ENCODE measurements at regions not wholly inside any gene's neighbourhood (a gene's known extent, or its start where the extent isn't known, plus 50 kb on each side); places are given as distances from the start of the nearest gene placed in this dataset.
"Not testable (repeated sequence)": the region's sequence is repeated elsewhere in the genome, so short reads cannot be mapped to it uniquely, and the experiment has no call there.

GRCh38 chr2:111620281-111620680 is 263.7 kb downstream of the ANAPC1 start:
- no peak overlapping the region for H3K27ac ChIP-seq
- H2AFZ ChIP-seq, result no peak overlapping the region
- peaks cover 36% of the 10 kb centered on the region for H3K4me1 ChIP-seq (ENCODE audit: insufficient read depth)
- TF ChIP-seq EZH2 (IDR thresholded peaks at IDR 0.05; ENCODE audit: insufficient read depth, poor library complexity, severe bottlenecking) (no peak), EZH2phosphoT487 (IDR thresholded peaks at IDR 0.05; ENCODE audit: insufficient read depth, low read depth) (no peak)
- in situ Hi-C loops (cut with MboI), result no loop called here
- H3K4me3 ChIP-seq, result no peak overlapping the region
- H3K9ac ChIP-seq, result no peak overlapping the region
- no peaks in the 10 kb centered on the region for H4K20me1 ChIP-seq (ENCODE audit: insufficient read depth)
- H3K27me3 ChIP-seq (replicated peaks; ENCODE audit: insufficient read depth), result no peaks in the 10 kb centered on the region
- no peak overlapping the region for H3K4me2 ChIP-seq (ENCODE audit: unreplicated experiment)
- no peaks in the 10 kb centered on the region for H3K9me2 ChIP-seq (ENCODE audit: insufficient read depth)
- H3K9me3 ChIP-seq (ENCODE audit: low read depth), result no peaks in the 10 kb centered on the region
- peaks cover 32% of the 10 kb centered on the region for H3F3A ChIP-seq (ENCODE audit: insufficient read depth)
- DNase-seq, result peak; percentile 16
- no peaks in the 10 kb centered on the region for H3K79me2 ChIP-seq (ENCODE audit: insufficient read depth)
- H3K36me3 ChIP-seq (ENCODE audit: low read depth), result no peaks in the 10 kb centered on the region
- 11 to 17% methylated on average over 5 of the region's 5 CpGs for WGBS, 2 experiments (ENCODE audit: low coverage in 1 of 2, low lambda C conversion rate in 2 of 2, missing lambda C conversion rate in 2 of 2)

DNA sequence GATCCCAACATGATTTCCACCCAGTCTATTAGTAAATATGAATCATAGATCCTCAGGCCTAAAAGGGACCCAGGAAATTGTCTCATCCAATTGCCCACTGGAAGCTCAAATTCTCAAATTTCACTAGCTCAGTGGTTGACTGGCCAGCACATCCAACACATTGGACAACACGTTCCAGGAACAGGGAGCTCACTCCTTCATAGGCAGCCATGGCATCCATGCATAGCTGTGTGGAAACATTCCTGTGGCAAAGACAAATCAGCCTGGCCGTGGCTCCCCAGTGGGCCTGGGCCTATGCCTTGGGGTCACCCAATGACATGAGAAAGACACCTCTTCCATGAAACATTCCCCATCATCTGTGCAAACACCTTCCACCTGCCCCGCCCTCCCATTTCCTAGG is 261.1 kb downstream of the ANAPC1 start:
- in situ Hi-C loops (cut with MboI), result no loop called here
- H3K9me2 ChIP-seq (ENCODE audit: insufficient read depth), result no peaks in the 10 kb centered on the region
- DNase-seq, result peak; percentile 58
- no peak overlapping the region for H3K4me2 ChIP-seq (ENCODE audit: unreplicated experiment)
- H3K27me3 ChIP-seq (replicated peaks; ENCODE audit: insufficient read depth), result no peaks in the 10 kb centered on the region
- 55 to 62% methylated on average over 3 of the region's 3 CpGs for WGBS, 2 experiments (ENCODE audit: low coverage in 1 of 2, low lambda C conversion rate in 2 of 2, missing lambda C conversion rate in 2 of 2)
- no peak for TF ChIP-seq EZH2 (IDR thresholded peaks at IDR 0.05; ENCODE audit: insufficient read depth, poor library complexity, severe bottlenecking)
- no peak for TF ChIP-seq EZH2phosphoT487 (IDR thresholded peaks at IDR 0.05; ENCODE audit: insufficient read depth, low read depth)
- peaks cover 31% of the 10 kb centered on the region for H3K4me1 ChIP-seq (ENCODE audit: insufficient read depth)
- peaks cover 35% of the 10 kb centered on the region for H3F3A ChIP-seq (ENCODE audit: insufficient read depth)
- H3K27ac ChIP-seq, result peak overlapping the region; percentile 3; the same call in 1 of the 2 replicates
- H3K4me3 ChIP-seq, result no peak overlapping the region
- no peak overlapping the region for H3K9ac ChIP-seq
- H3K36me3 ChIP-seq (ENCODE audit: low read depth), result no peaks in the 10 kb centered on the region
- H3K79me2 ChIP-seq (ENCODE audit: insufficient read depth), result no peaks in the 10 kb centered on the region
- no peaks in the 10 kb centered on the region for H3K9me3 ChIP-seq (ENCODE audit: low read depth)
- H4K20me1 ChIP-seq (ENCODE audit: insufficient read depth), result no peaks in the 10 kb centered on the region
- no peak overlapping the region for H2AFZ ChIP-seq

GRCh38 chr2:111623380-111623779 is 260.6 kb downstream of the ANAPC1 start:
- in situ Hi-C loops (cut with MboI), result no loop called here
- Histone ChIP-seq H3K36me3 (ENCODE audit: low read depth) (no peaks in the 10 kb centered on the region), H4K20me1 (ENCODE audit: insufficient read depth) (no peaks in the 10 kb centered on the region), H3K4me2 (ENCODE audit: unreplicated experiment) (no peak overlapping the region), H2AFZ (no peak overlapping the region), H3K4me3 (no peak overlapping the region), H3K9me3 (ENCODE audit: low read depth) (peaks cover 5% of the 10 kb centered on the region), H3K27ac (0 out of 2 replicates have a peak overlapping the region, but pooled peaks have one; percentile 3), H3K79me2 (ENCODE audit: insufficient read depth) (no peaks in the 10 kb centered on the region), H3K4me1 (ENCODE audit: insufficient read depth) (peaks cover 26% of the 10 kb centered on the region), H3K27me3 (replicated peaks; ENCODE audit: insufficient read depth) (no peaks in the 10 kb centered on the region), H3K9ac (no peak overlapping the region), H3F3A (ENCODE audit: insufficient read depth) (peaks cover 30% of the 10 kb centered on the region; the same call in 1 of the 2 replicates), H3K9me2 (ENCODE audit: insufficient read depth) (no peaks in the 10 kb centered on the region)
- WGBS, 2 experiments (ENCODE audit: low coverage in 1 of 2, low lambda C conversion rate in 2 of 2, missing lambda C conversion rate in 2 of 2), result 79 to 83% methylated on average over 3 of the region's 3 CpGs
- peak; percentile 17 for DNase-seq
- TF ChIP-seq EZH2 (IDR thresholded peaks at IDR 0.05; ENCODE audit: insufficient read depth, poor library complexity, severe bottlenecking) (no peak), EZH2phosphoT487 (IDR thresholded peaks at IDR 0.05; ENCODE audit: insufficient read depth, low read depth) (no peak)

GRCh38 chr2:111624411-111625156 is 259.4 kb downstream of the ANAPC1 start:
- no peak overlapping the region for H3K4me3 ChIP-seq
- in situ Hi-C loops (cut with MboI), result no loop called here
- DNase-seq, result peak; percentile 85
- no peak overlapping the region for H3K4me2 ChIP-seq (ENCODE audit: unreplicated experiment)
- H2AFZ ChIP-seq, result no peak overlapping the region
- peak overlapping the region; percentile 23; the same call in 1 of the 2 replicates for H3K27ac ChIP-seq
- no peaks in the 10 kb centered on the region for H3K36me3 ChIP-seq (ENCODE audit: low read depth)
- no peaks in the 10 kb centered on the region for H3K79me2 ChIP-seq (ENCODE audit: insufficient read depth)
- no peaks in the 10 kb centered on the region for H4K20me1 ChIP-seq (ENCODE audit: insufficient read depth)
- H3K9ac ChIP-seq, result no peak overlapping the region
- no peak for TF ChIP-seq EZH2 (IDR thresholded peaks at IDR 0.05; ENCODE audit: insufficient read depth, poor library complexity, severe bottlenecking)
- TF ChIP-seq EZH2phosphoT487 (IDR thresholded peaks at IDR 0.05; ENCODE audit: insufficient read depth, low read depth), result no peak
- H3K4me1 ChIP-seq (ENCODE audit: insufficient read depth), result peaks cover 21% of the 10 kb centered on the region
- H3K9me3 ChIP-seq (ENCODE audit: low read depth), result peaks cover 9% of the 10 kb centered on the region
- H3F3A ChIP-seq (ENCODE audit: insufficient read depth), result peaks cover 24% of the 10 kb centered on the region; the same call in 1 of the 2 replicates
- 17 to 20% methylated on average over 3 of the region's 3 CpGs for WGBS, 2 experiments (ENCODE audit: low coverage in 1 of 2, low lambda C conversion rate in 2 of 2, missing lambda C conversion rate in 2 of 2)
- no peaks in the 10 kb centered on the region for H3K27me3 ChIP-seq (replicated peaks; ENCODE audit: insufficient read depth)
- H3K9me2 ChIP-seq (ENCODE audit: insufficient read depth), result no peaks in the 10 kb centered on the region

DNA sequence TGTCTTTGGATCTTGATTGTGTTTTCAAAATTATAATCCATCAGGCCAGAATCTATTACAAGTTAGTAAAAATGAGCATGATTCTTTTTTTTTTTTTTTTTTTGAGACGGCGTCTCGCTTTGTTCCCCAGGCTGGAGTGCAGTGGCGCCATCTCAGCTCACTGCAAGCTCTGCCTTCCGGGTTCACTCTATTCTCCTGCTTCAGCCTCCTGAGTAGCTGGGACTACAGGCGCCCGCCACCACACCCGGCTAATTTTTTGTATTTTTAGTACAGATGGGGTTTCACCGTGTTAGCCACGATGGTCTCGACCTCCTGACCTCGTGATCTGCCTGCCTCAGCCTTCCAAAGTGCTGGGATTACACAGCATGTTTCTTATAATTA is 258.8 kb downstream of the ANAPC1 start:
- H3K9me3 ChIP-seq (ENCODE audit: low read depth), result peaks cover 13% of the 10 kb centered on the region
- H2AFZ ChIP-seq; H3K27me3 ChIP-seq (replicated peaks; ENCODE audit: insufficient read depth); H3K79me2 ChIP-seq (ENCODE audit: insufficient read depth); H3K9ac ChIP-seq; H4K20me1 ChIP-seq (ENCODE audit: insufficient read depth); in situ Hi-C loops (cut with MboI); H3K27ac ChIP-seq; H3K4me2 ChIP-seq (ENCODE audit: unreplicated experiment); H3K4me3 ChIP-seq; DNase-seq; H3K9me2 ChIP-seq (ENCODE audit: insufficient read depth); H3K36me3 ChIP-seq (ENCODE audit: low read depth): not testable (repeated sequence)
- peaks cover 21% of the 10 kb centered on the region for H3K4me1 ChIP-seq (ENCODE audit: insufficient read depth)
- WGBS, 2 experiments (ENCODE audit: low coverage in 1 of 2, low lambda C conversion rate in 2 of 2, missing lambda C conversion rate in 2 of 2), result 65 to 66% methylated on average over 12 of the region's 12 CpGs
- H3F3A ChIP-seq (ENCODE audit: insufficient read depth), result peaks cover 24% of the 10 kb centered on the region; the same call in 1 of the 2 replicates

All from GM23248 (cell line).